H1 (cell line): ENCODE measurements at regions not wholly inside any gene's neighbourhood (a gene's known extent, or its start where the extent isn't known, plus 50 kb on each side); places are given as distances from the start of the nearest gene placed in this dataset.

Source experiments
- HDAC2 ChIP-seq, 2 experiments: fragments of 300-600 bp in 1 of 2; sonication (generic) in 1 of 2; IDR thresholded peaks; 2 replicates each; pipeline ENCODE4 v1.6.1; 2011 to 2012; ENCODE audit warnings: low read depth in 2 of 2, low read length in 2 of 2, mild to moderate bottlenecking in 2 of 2, moderate library complexity in 2 of 2, borderline replicate concordance in 1 of 2, inconsistent platforms in 1 of 2

DNA sequence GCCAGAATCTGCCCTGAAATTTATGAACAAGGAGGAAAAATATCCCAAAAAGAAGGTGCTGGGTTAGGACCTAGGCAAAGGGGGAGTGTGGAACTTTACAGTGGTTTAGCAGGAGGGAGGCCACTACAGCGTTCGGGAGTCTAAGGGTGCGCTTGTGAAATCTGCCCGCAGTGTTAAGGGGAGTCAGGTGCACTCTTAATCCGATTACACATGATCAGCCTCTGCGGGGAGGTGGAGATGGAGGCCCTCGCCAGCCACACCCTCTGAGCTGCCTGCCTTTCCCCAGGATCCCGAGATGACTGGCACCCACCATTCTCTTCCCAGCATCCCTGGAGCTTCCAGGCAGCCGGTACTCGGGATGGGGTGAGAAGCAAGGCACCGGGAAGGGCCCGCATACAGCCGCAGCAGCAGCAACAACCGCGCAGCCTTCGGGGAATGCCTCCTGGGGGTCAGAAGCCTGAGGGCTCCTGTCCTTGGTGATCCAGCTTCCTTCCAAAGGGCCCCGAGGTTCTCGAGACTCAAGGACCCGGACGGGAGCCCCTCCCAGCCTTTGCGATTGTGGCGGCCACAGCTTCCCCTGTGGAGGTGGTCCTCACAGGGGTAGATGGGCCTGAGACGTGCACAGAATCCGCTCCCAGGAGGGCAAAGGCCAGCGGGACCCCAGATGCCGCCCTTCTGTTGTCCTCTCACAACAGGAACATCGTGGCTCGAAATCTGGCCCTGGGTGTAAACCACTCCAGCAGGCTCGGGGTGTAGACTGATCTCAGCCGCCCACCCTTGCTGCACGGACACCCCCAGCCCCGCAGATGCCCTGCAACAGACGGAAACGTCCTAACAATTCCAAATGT lies 57.3 kb upstream of the CST7 start (continued):
- no peak for TF ChIP-seq HDAC2 (IDR thresholded peaks at IDR 0.05; ENCODE audit: borderline replicate concordance in 1 of 2, low read depth in 2 of 2, low read length in 2 of 2)
